Testis (tissue), 2 donors: ENCODE measurements at regions not wholly inside any gene's neighbourhood (a gene's known extent, or its start where the extent isn't known, plus 50 kb on each side); places are given as distances from the start of the nearest gene placed in this dataset.

Experiments
- CTCF ChIP-seq, 3 experiments: fragments of 450-650 bp in 2 of 3; fragments of 200-600 bp in 1 of 3; sonication (generic) in 1 of 3; IDR thresholded peaks; one replicate each; pipeline ENCODE4 v1.5.1; 2016 to 2019; ENCODE audit warnings: antibody characterized with exemption in 3 of 3, mild to moderate bottlenecking in 2 of 3, moderate library complexity in 1 of 3
- POLR2A ChIP-seq: fragments of 450-650 bp; IDR thresholded peaks from one replicate; pipeline ENCODE4 v1.6.1; 2017; ENCODE audit warnings: antibody characterized with exemption, mild to moderate bottlenecking, moderate library complexity

DNA sequence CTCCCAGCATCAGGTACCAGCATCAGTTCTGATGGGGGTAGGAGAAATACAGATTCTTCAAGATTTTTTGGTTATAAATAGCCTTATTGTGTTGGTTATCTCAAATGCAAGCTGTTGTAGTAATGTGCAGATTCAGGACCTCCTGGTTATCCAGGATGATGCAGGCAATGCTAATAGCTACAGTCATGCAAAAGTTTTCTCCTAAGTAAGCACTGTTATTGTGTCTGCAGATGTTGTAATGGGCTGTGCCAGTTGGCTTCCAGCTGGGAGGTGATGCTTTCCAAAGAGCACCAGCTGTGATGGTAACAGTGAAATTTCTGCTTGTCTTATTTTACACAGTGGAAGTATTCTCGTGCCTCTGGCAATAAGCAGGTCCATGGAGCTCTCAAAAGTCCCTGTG is 719.2 kb upstream of the CTNND2 start:
- TF ChIP-seq CTCF (IDR thresholded peaks at IDR 0.05) = no peak
- TF ChIP-seq POLR2A = no peak
